Esophagus squamous epithelium (tissue), 5 donors: ENCODE measurements at regions not wholly inside any gene's neighbourhood (a gene's known extent, or its start where the extent isn't known, plus 50 kb on each side); places are given as distances from the start of the nearest gene placed in this dataset.

ENCODE experiments used
- DNase-seq: peaks from one replicate; lab custom pipeline; 2025; lab: John Stamatoyannopoulos, UW
- H3K27ac ChIP-seq, 4 donors: fragments of 200-600 bp; sonication (generic); one replicate each; pipeline ENCODE4 v1.5.1; 2016 to 2019; ENCODE audit warnings: mild to moderate bottlenecking in 1 of 4
- H3K27me3 ChIP-seq, 4 donors: fragments of 200-600 bp; sonication (generic); 1 replicate in 3 of 4; 2 replicates in 1 of 4; pipeline versions ENCODE4 v1.5.1 to v1.6.0; 2017 to 2021; ENCODE audit warnings: antibody characterized with exemption in 1 of 4
- H3K36me3 ChIP-seq, 3 donors: fragments of 200-600 bp; sonication (generic); one replicate each; pipeline ENCODE4 v1.5.1; 2016 to 2019
- H3K4me1 ChIP-seq, 3 donors: fragments of 200-600 bp; sonication (generic); one replicate each; pipeline ENCODE4 v1.5.1; 2017 to 2019
- H3K4me3 ChIP-seq, 4 donors: fragments of 200-600 bp; sonication (generic); 1 replicate in 3 of 4; 2 replicates in 1 of 4; pipeline ENCODE4 v1.5.1; 2016 to 2019; ENCODE audit warnings: mild to moderate bottlenecking in 2 of 4, moderate library complexity in 1 of 4
- H3K9me3 ChIP-seq, 3 donors: fragments of 200-600 bp; sonication (generic); one replicate each; pipeline ENCODE4 v1.5.1; 2016 to 2019
- CTCF ChIP-seq, 6 experiments: fragments of 450-650 bp in 4 of 6; fragments of 200-600 bp in 2 of 6; sonication (generic) in 2 of 6; IDR thresholded peaks; one replicate each; pipeline ENCODE4 v1.5.1; 2016 to 2019; ENCODE audit warnings: antibody characterized with exemption in 6 of 6, mild to moderate bottlenecking in 4 of 6, moderate library complexity in 4 of 6
- POLR2A ChIP-seq, 4 donors: fragments of 450-650 bp; IDR thresholded peaks; one replicate each; pipeline ENCODE4 v1.6.1; 2017; ENCODE audit warnings: antibody characterized with exemption in 4 of 4, mild to moderate bottlenecking in 4 of 4, moderate library complexity in 3 of 4
- WGBS, 2 donors: methylation state at CpG; one replicate each; pipeline ENCODE4 v1.1.5; 2018; 5-methylcytosine and 5-hydroxymethylcytosine counted together
- intact Hi-C: fragments of 100-400 bp; cut with DNase I; formaldehyde crosslinking; loops from one replicate; pipeline ENCODE4 v1.15.0; 2022
- donor health status: DM: yes; HTN: yes; CAD: no.

- DNase-seq: no peak
- Histone ChIP-seq H3K4me1 (no peaks in the 10 kb centered on the region), H3K27ac (no peak overlapping the region), H3K36me3 (no peaks in the 10 kb centered on the region), H3K9me3 (no peaks in the 10 kb centered on the region), H3K27me3 (no peaks in the 10 kb centered on the region), H3K4me3 (no peak overlapping the region)
- no peak for TF ChIP-seq CTCF (IDR thresholded peaks at IDR 0.05)
- no peak for TF ChIP-seq POLR2A (IDR thresholded peaks at IDR 0.05)
- intact Hi-C loops: no loop called here
- WGBS, 2 donors: 65 to 81% methylated on average over 1 of the region's 1 CpG
These were observed 203.5 kb upstream of the OBI1 start for GRCh38 chr13:78862446-78862845.

DNA sequence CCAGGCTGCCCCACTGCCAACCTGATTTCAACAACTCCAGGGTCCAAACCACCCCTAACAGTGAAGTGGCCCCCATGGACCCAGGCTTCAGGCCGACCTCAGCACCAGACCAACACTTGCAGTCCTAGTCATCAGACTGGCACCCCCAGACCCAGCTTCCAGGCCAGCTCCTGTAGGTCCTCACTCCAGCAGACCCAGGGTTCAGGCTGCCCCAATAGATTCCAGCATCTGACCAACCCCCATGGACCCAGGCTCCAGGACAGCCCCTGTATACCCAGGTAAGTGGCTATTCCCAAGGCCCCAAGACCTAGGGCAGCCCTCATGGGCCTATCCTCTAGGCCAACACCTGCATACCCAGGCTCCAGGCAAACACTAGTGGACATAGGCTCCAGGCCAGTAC is 193.8 kb upstream of the OBI1 start:
- Histone ChIP-seq H3K4me3 (no peak overlapping the region), H3K27ac (no peak overlapping the region), H3K4me1 (no peaks in the 10 kb centered on the region), H3K9me3 (peaks cover 0 to 5% (median 0%) of the 10 kb centered on the region in 3 donors), H3K36me3 (no peaks in the 10 kb centered on the region), H3K27me3 (no peaks in the 10 kb centered on the region)
- no peak for DNase-seq
- 20 to 86% methylated on average over 1 of the region's 1 CpG for WGBS, 2 donors
- intact Hi-C loops: no loop called here
- no peak for TF ChIP-seq CTCF (IDR thresholded peaks at IDR 0.05)
- TF ChIP-seq POLR2A (IDR thresholded peaks at IDR 0.05): no peak

GRCh38 chr13:78845656-78846365 is 186.9 kb upstream of the OBI1 start:
- intact Hi-C loops: no loop called here
- Histone ChIP-seq H3K36me3 (no peaks in the 10 kb centered on the region), H3K4me1 (no peaks in the 10 kb centered on the region), H3K27me3 (no peaks in the 10 kb centered on the region), H3K9me3 (no peaks in the 10 kb centered on the region), H3K4me3 (no peak overlapping the region), H3K27ac (no peak overlapping the region)
- DNase-seq: no peak
- WGBS, 2 donors: 58% methylated on average over 3 of the region's 3 CpGs
- no peak for TF ChIP-seq CTCF (IDR thresholded peaks at IDR 0.05)
- TF ChIP-seq POLR2A (IDR thresholded peaks at IDR 0.05): no peak

GRCh38 chr13:78844106-78844505 is 185.2 kb upstream of the OBI1 start:
- WGBS, 2 donors: 77 to 78% methylated on average over 4 of the region's 4 CpGs
- Histone ChIP-seq H3K36me3 (no peaks in the 10 kb centered on the region), H3K4me1 (no peaks in the 10 kb centered on the region), H3K27me3 (no peaks in the 10 kb centered on the region), H3K4me3 (no peak overlapping the region), H3K9me3 (no peaks in the 10 kb centered on the region), H3K27ac (no peak overlapping the region)
- TF ChIP-seq POLR2A (IDR thresholded peaks at IDR 0.05) (no peak), CTCF (IDR thresholded peaks at IDR 0.05) (no peak)
- DNase-seq: no peak
- intact Hi-C loops: no loop called here

DNA sequence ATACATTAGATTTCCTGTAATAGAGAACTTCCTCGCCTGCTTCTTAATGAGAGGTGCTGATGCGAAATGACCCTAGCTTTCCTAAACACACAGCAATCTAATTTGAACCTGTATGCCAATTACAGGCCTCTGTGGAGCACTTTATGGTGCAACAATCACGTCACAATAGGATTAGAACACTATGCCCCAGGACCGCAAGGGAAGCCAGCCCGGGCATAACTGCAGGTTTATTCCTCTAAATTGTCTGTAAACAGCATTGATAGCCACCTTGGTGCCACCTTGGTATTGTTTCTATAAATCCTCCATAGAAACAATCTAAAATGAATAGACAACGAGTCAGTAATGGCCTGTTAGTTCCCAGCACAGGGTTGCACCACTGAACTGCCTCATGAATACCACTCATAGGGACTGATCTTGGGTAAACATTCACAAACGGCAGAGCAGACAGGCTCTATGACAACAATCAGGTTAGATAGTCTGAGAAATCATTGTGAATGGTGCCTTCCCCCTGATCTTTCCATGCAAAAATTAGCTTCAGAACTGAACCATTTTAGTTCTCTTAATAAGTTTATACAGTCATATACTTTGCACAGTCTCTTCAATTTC is 182.5 kb upstream of the OBI1 start:
- TF ChIP-seq POLR2A (IDR thresholded peaks at IDR 0.05) (no peak), CTCF (IDR thresholded peaks at IDR 0.05) (no peak)
- Histone ChIP-seq H3K4me1 (no peaks in the 10 kb centered on the region), H3K9me3 (no peaks in the 10 kb centered on the region), H3K27me3 (no peaks in the 10 kb centered on the region), H3K4me3 (no peak overlapping the region), H3K36me3 (no peaks in the 10 kb centered on the region), H3K27ac (no peak overlapping the region)
- DNase-seq: no peak
- WGBS, 2 donors: 61 to 65% methylated on average over 7 of the region's 7 CpGs
- intact Hi-C loops: no loop called here
